Myocyte (in vitro differentiated cells): ENCODE measurements at regions not wholly inside any gene's neighbourhood (a gene's known extent, or its start where the extent isn't known, plus 50 kb on each side); places are given as distances from the start of the nearest gene placed in this dataset.
"Not testable (repeated sequence)": the region's sequence is repeated elsewhere in the genome, so short reads cannot be mapped to it uniquely, and the experiment has no call there.

Source experiments
- DNase-seq: peaks from one replicate; pipeline ENCODE4 v3.0.0-alpha.2; 2012; ENCODE audit warnings: low read depth

- peak; percentile 67 for DNase-seq
Observed at GRCh38 chr2:215664847-215665525, 229.1 kb upstream of the FN1 start.

GRCh38 chr2:215662715-215663114 is 226.8 kb upstream of the FN1 start:
- no peak for DNase-seq

- DNase-seq = peak; percentile 63
Observed at GRCh38 chr2:215660687-215661086, 224.8 kb upstream of the FN1 start.

- no peak for DNase-seq
Observed at GRCh38 chr2:215659650-215660049, 223.8 kb upstream of the FN1 start.

- DNase-seq = no peak
Observed at GRCh38 chr2:215658635-215659305, 222.9 kb upstream of the FN1 start.

- peak; percentile 85 for DNase-seq
Observed at GRCh38 chr2:215657844-215658243, 222.0 kb upstream of the FN1 start.

- DNase-seq = no peak
Observed at GRCh38 chr2:215654148-215654819, 218.4 kb upstream of the FN1 start.

GRCh38 chr2:215653344-215654030 is 217.6 kb upstream of the FN1 start:
- no peak for DNase-seq

GRCh38 chr2:215652388-215652787 is 216.5 kb upstream of the FN1 start:
- peak; percentile 63 for DNase-seq

- DNase-seq = no peak
Observed at GRCh38 chr2:215651412-215651811, 215.5 kb upstream of the FN1 start.

- no peak for DNase-seq
Observed at GRCh38 chr2:215644233-215644897, 208.5 kb upstream of the FN1 start.

- DNase-seq = no peak
Observed at GRCh38 chr2:215638687-215639086, 202.8 kb upstream of the FN1 start.

- no peak for DNase-seq
Observed at GRCh38 chr2:215637651-215638050, 201.8 kb upstream of the FN1 start.

GRCh38 chr2:215636816-215637215 is 200.9 kb upstream of the FN1 start:
- no peak for DNase-seq

GRCh38 chr2:215635788-215636139 is 199.9 kb upstream of the FN1 start:
- peak; percentile 34 for DNase-seq

GRCh38 chr2:215635071-215635787 is 199.4 kb upstream of the FN1 start:
- DNase-seq = no peak

- DNase-seq = no peak
Observed at GRCh38 chr2:215633360-215633759, 197.5 kb upstream of the FN1 start.

- no peak for DNase-seq
Observed at GRCh38 chr2:215631696-215632095, 195.8 kb upstream of the FN1 start.

- not testable (repeated sequence) for DNase-seq
Observed at GRCh38 chr2:215630796-215631195, 194.9 kb upstream of the FN1 start.

- DNase-seq = no peak
Observed at GRCh38 chr2:215627771-215628170, 191.9 kb upstream of the FN1 start.

GRCh38 chr2:215626812-215627281 is 191.0 kb upstream of the FN1 start:
- no peak for DNase-seq
